H1 (cell line): ENCODE measurements at regions not wholly inside any gene's neighbourhood (a gene's known extent, or its start where the extent isn't known, plus 50 kb on each side); places are given as distances from the start of the nearest gene placed in this dataset.

Source experiments
- CTCF ChIA-PET: fragments of 300-600 bp; sonication (Branson Sonifier 250); formaldehyde crosslinking; loops from one replicate; lab custom pipeline; 2021; ENCODE audit not compliant: partially characterized antibody; lab: Charles Lee
- POLR2A ChIA-PET: fragments of 300-600 bp; sonication (Branson Sonifier 250); formaldehyde crosslinking; loops from one replicate; lab custom pipeline; 2021; ENCODE audit warnings: inconsistent platforms; ENCODE audit not compliant: partially characterized antibody; lab: Charles Lee
- DNase-seq, 2 experiments: peaks; one replicate each; pipeline versions ENCODE4 v3.0.0 to v3.0.0-alpha.2; 2010 to 2022; ENCODE audit warnings: low spot score in 2 of 2, low read depth in 1 of 2, mixed read lengths in 1 of 2
- FAIRE-seq: peaks from 2 replicates; lab custom pipeline; 2011; peaks lifted over from hg19 to GRCh38; lab: Jason Lieb, UNC
- H2AFZ ChIP-seq: 2 replicates; pipeline ENCODE4 v1.8.1; 2012; ENCODE audit warnings: low read length, inconsistent platforms
- H2AK5ac ChIP-seq: 2 replicates; pipeline ENCODE4 v1.6.1; 2013; ENCODE audit warnings: low read depth, low read length
- H2BK120ac ChIP-seq: replicated peaks from 2 replicates; pipeline ENCODE3; 2013; ENCODE audit warnings: low read depth, low read length, inconsistent platforms
- H2BK12ac ChIP-seq: 2 replicates; pipeline ENCODE4 v1.6.1; 2013; ENCODE audit warnings: low read depth, low read length
- H2BK15ac ChIP-seq: 2 replicates; pipeline ENCODE4 v1.6.1; 2013; ENCODE audit warnings: low read length
- H2BK20ac ChIP-seq: 2 replicates; pipeline ENCODE4 v1.6.1; 2013; ENCODE audit warnings: low read length
- H2BK5ac ChIP-seq: 2 replicates; pipeline ENCODE4 v1.6.1; 2013; ENCODE audit warnings: low read depth, low read length
- H3K14ac ChIP-seq: 2 replicates; pipeline ENCODE4 v1.6.1; 2013; ENCODE audit warnings: inconsistent platforms; ENCODE audit not compliant: insufficient read length
- H3K18ac ChIP-seq: 2 replicates; pipeline ENCODE4 v1.6.1; 2013; ENCODE audit warnings: low read length; ENCODE audit errors: extremely low read depth
- H3K23ac ChIP-seq: 2 replicates; pipeline ENCODE4 v1.6.1; 2013; ENCODE audit warnings: inconsistent platforms; ENCODE audit not compliant: insufficient read length
- H3K23me2 ChIP-seq: 2 replicates; pipeline ENCODE4 v1.6.1; 2013; ENCODE audit warnings: low read depth, low read length
- H3K27ac ChIP-seq: 2 replicates; pipeline ENCODE4 v1.6.1; 2011; ENCODE audit warnings: low read depth, low read length, inconsistent platforms
- H3K27me3 ChIP-seq, 4 experiments: replicated peaks in 1 of 4; 1 replicate in 1 of 4; 2 replicates in 3 of 4; pipeline versions ENCODE4 v1.6.1 to v1.8.1; 2011 to 2013; ENCODE audit warnings: low read length in 3 of 4, mild to moderate bottlenecking in 3 of 4, inconsistent platforms in 2 of 4, mixed read lengths in 2 of 4, moderate library complexity in 1 of 4; ENCODE audit not compliant: control insufficient read depth in 3 of 4, insufficient read depth in 3 of 4; ENCODE audit errors: extremely low read depth in 1 of 4
- H3K36me3 ChIP-seq, 4 experiments: 2 replicates each; pipeline versions ENCODE4 v1.6.1 to v1.8.1; 2011 to 2013; ENCODE audit warnings: mild to moderate bottlenecking in 4 of 4, low read length in 3 of 4, moderate library complexity in 2 of 4, control low read depth in 1 of 4, inconsistent platforms in 1 of 4; ENCODE audit not compliant: insufficient read depth in 4 of 4, control insufficient read depth in 2 of 4
- H3K4ac ChIP-seq: replicated peaks from 2 replicates; pipeline ENCODE3; 2013; ENCODE audit warnings: low read length, low read depth, mixed read lengths, inconsistent platforms; ENCODE audit not compliant: insufficient read length
- H3K4me1 ChIP-seq, 4 experiments: replicated peaks in 1 of 4; 1 replicate in 1 of 4; 2 replicates in 3 of 4; pipeline versions ENCODE4 v1.6.1 to v1.8.1; 2011 to 2013; ENCODE audit warnings: low read length in 3 of 4, inconsistent platforms in 2 of 4, mixed read lengths in 1 of 4; ENCODE audit not compliant: insufficient read depth in 4 of 4, control insufficient read depth in 3 of 4
- H3K4me2 ChIP-seq, 2 experiments: 2 replicates each; pipeline versions ENCODE4 v1.6.1 to v1.8.1; 2011 to 2013; ENCODE audit warnings: low read depth in 2 of 2, low read length in 2 of 2, control low read depth in 1 of 2, inconsistent platforms in 1 of 2, mild to moderate bottlenecking in 1 of 2; ENCODE audit not compliant: insufficient read depth in 1 of 2
- H3K4me3 ChIP-seq, 4 experiments: fragments of 200-600, 300-600 bp in 1 of 4; sonication (generic), shearing (Covaris generic), sonication (Bioruptor Twin) in 1 of 4; 2 replicates each; pipeline versions ENCODE4 v1.5.1 to v1.8.1; 2011 to 2016; ENCODE audit warnings: low read length in 4 of 4, low read depth in 3 of 4, control low read depth in 2 of 4, inconsistent platforms in 2 of 4, mild to moderate bottlenecking in 2 of 4, mixed read lengths in 1 of 4, moderate library complexity in 1 of 4; ENCODE audit not compliant: insufficient read depth in 2 of 4; ENCODE audit errors: extremely low read depth in 1 of 4
- H3K56ac ChIP-seq: replicated peaks from 2 replicates; pipeline ENCODE3; 2013; ENCODE audit warnings: low read depth, mild to moderate bottlenecking, mixed read lengths, low read length, inconsistent platforms; ENCODE audit not compliant: insufficient read length
- H3K79me1 ChIP-seq: 2 replicates; pipeline ENCODE4 v1.6.1; 2013; ENCODE audit warnings: low read depth, low read length, control low read depth
- H3K79me2 ChIP-seq, 2 experiments: 2 replicates each; pipeline versions ENCODE4 v1.6.1 to v1.8.1; 2012 to 2013; ENCODE audit warnings: low read length in 2 of 2, mild to moderate bottlenecking in 2 of 2, inconsistent platforms in 1 of 2; ENCODE audit not compliant: insufficient read depth in 2 of 2, control insufficient read depth in 1 of 2
- H3K9ac ChIP-seq, 4 experiments: replicated peaks in 1 of 4; 1 replicate in 1 of 4; 2 replicates in 3 of 4; pipeline versions ENCODE4 v1.6.1 to v1.8.1; 2011 to 2013; ENCODE audit warnings: low read depth in 3 of 4, low read length in 3 of 4, control low read depth in 2 of 4, mild to moderate bottlenecking in 2 of 4, moderate library complexity in 2 of 4, inconsistent platforms in 1 of 4; ENCODE audit errors: extremely low read depth in 1 of 4
- H3K9me3 ChIP-seq, 2 experiments: 2 replicates each; pipeline versions ENCODE4 v1.6.1 to v1.8.1; 2012 to 2013; ENCODE audit warnings: mild to moderate bottlenecking in 2 of 2, moderate library complexity in 2 of 2, control low read depth in 1 of 2, inconsistent platforms in 1 of 2, low read depth in 1 of 2, low read length in 1 of 2, mixed read lengths in 1 of 2; ENCODE audit not compliant: insufficient read depth in 2 of 2
- H4K20me1 ChIP-seq, 2 experiments: replicated peaks in 1 of 2; 2 replicates each; pipeline versions ENCODE3 to v1.8.1; 2011 to 2013; ENCODE audit warnings: inconsistent platforms in 2 of 2, low read length in 2 of 2, mild to moderate bottlenecking in 1 of 2; ENCODE audit not compliant: insufficient read depth in 2 of 2, control insufficient read depth in 1 of 2
- H4K5ac ChIP-seq: 2 replicates; pipeline ENCODE4 v1.6.1; 2013; ENCODE audit warnings: low read length, low read depth, mixed read lengths, inconsistent platforms; ENCODE audit not compliant: insufficient read length
- H4K8ac ChIP-seq: 2 replicates; pipeline ENCODE4 v1.8.0; 2013; ENCODE audit warnings: mild to moderate bottlenecking, moderate library complexity, low read length, inconsistent platforms; ENCODE audit not compliant: insufficient read depth; ENCODE audit errors: extremely low read depth
- H4K91ac ChIP-seq: replicated peaks from 2 replicates; pipeline ENCODE3; 2013; ENCODE audit warnings: low read length, mixed read lengths, inconsistent platforms; ENCODE audit not compliant: insufficient read length
- CEBPB ChIP-seq: IDR thresholded peaks from 2 replicates; pipeline ENCODE4 v1.6.1; 2012; ENCODE audit warnings: low read depth, low read length
- JUN ChIP-seq: IDR thresholded peaks from 2 replicates; pipeline ENCODE4 v1.6.1; 2011; ENCODE audit warnings: low read depth, mild to moderate bottlenecking, improper control_type of control experiment, low read length
- KDM4A ChIP-seq: IDR thresholded peaks from one replicate; pipeline ENCODE4 v1.7.1; 2012; ENCODE audit warnings: low read depth, mild to moderate bottlenecking, moderate library complexity, low read length, inconsistent platforms; ENCODE audit not compliant: severe bottlenecking
- RAD21 ChIP-seq, 2 experiments: IDR thresholded peaks in 1 of 2; conservative IDR thresholded peaks in 1 of 2; 2 replicates each; pipeline ENCODE4 v1.6.1; 2011; ENCODE audit warnings: low read depth in 2 of 2, low read length in 2 of 2, improper control_type of control experiment in 1 of 2, inconsistent platforms in 1 of 2, mild to moderate bottlenecking in 1 of 2, moderate library complexity in 1 of 2
- RNF2 ChIP-seq: fragments of 200-900, 300-1000 bp; sonication (generic); IDR thresholded peaks from 2 replicates; pipeline ENCODE4 v1.7.1; 2016; ENCODE audit warnings: borderline replicate concordance, low read depth, mild to moderate bottlenecking, antibody characterized with exemption, low read length; ENCODE audit not compliant: poor library complexity, severe bottlenecking; ENCODE audit errors: missing control alignments
- SAP30 ChIP-seq: fragments of 300-600 bp; sonication (generic); IDR thresholded peaks from 2 replicates; pipeline ENCODE4 v1.7.1; 2012; ENCODE audit warnings: low read length, moderate library complexity, mild to moderate bottlenecking, inconsistent platforms; ENCODE audit not compliant: insufficient read depth, insufficient replicate concordance
- SP4 ChIP-seq: IDR thresholded peaks from 2 replicates; pipeline ENCODE4 v1.6.1; 2012; ENCODE audit warnings: low read length, inconsistent platforms
- SUZ12 ChIP-seq: fragments of 200-600 bp; sonication (generic); IDR thresholded peaks from 2 replicates; pipeline ENCODE4 v1.6.1; 2012; ENCODE audit warnings: mild to moderate bottlenecking, inconsistent platforms, low read length, moderate library complexity, mixed read lengths
- TBP ChIP-seq: IDR thresholded peaks from 2 replicates; pipeline ENCODE4 v1.6.1; 2011; ENCODE audit warnings: low read depth, low read length, improper control_type of control experiment
- TEAD4 ChIP-seq: IDR thresholded peaks from 2 replicates; pipeline ENCODE4 v1.6.1; 2012; ENCODE audit warnings: low read depth, low read length, inconsistent platforms, mixed read lengths
- WGBS, 2 experiments: shearing (Covaris generic) in 1 of 2; methylation state at CpG; one replicate each; pipeline versions ENCODE4 v1.1.6 to v1.1.7; 2013 to 2015; ENCODE audit warnings: low lambda C conversion rate in 2 of 2, mixed read lengths in 2 of 2, inconsistent platforms in 1 of 2, low coverage in 1 of 2, missing lambda C conversion rate in 1 of 2; ENCODE audit not compliant: insufficient replicate concordance in 2 of 2, insufficient coverage in 1 of 2, insufficient read length in 1 of 2; ENCODE audit errors: extremely low coverage in 1 of 2, missing lambda C conversion rate in 1 of 2; 5-methylcytosine and 5-hydroxymethylcytosine counted together
- TF ChIP-seq, protein P1 (sequence below): IDR thresholded peaks from 2 replicates; pipeline ENCODE4 v1.6.1; 2012; ENCODE audit warnings: low read length, inconsistent platforms

DNA sequence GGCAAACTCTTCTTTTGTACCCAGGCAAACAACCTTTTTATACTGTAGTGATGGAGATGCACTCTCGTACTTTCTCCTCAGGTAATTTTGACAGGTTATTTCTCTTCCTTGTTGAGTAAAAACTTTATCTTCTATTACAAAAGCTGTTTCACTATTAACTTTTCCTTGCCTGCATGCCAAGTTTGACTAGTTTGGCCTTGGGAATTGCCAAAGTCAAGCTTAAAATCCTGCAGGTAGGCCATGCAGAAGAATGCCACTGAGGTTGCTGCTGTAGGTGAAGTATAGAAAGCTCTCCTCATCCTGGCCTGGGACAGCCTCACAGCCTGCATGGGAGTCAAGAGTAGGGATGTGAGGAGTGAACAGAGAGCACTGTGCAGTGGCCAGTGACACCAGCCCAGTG, 1293.5 kb upstream of the CHAC2 start:
- TF ChIP-seq CEBPB (no peak), TBP (no peak), JUN (no peak), KDM4A (no peak), SP4 (no peak), RAD21 (IDR thresholded peaks at IDR 0.05 in 1 of 2, conservative IDR thresholded peaks at IDR 0.05 in 1 of 2; ENCODE audit: low read depth in 2 of 2, low read length in 2 of 2) (no peak), SUZ12 (no peak), SAP30 (no peak), TEAD4 (no peak), RNF2 (no peak)
- TF ChIP-seq, protein P1, sequence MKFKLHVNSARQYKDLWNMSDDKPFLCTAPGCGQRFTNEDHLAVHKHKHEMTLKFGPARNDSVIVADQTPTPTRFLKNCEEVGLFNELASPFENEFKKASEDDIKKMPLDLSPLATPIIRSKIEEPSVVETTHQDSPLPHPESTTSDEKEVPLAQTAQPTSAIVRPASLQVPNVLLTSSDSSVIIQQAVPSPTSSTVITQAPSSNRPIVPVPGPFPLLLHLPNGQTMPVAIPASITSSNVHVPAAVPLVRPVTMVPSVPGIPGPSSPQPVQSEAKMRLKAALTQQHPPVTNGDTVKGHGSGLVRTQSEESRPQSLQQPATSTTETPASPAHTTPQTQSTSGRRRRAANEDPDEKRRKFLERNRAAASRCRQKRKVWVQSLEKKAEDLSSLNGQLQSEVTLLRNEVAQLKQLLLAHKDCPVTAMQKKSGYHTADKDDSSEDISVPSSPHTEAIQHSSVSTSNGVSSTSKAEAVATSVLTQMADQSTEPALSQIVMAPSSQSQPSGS: no peak
- TF ChIP-seq, all 59 proteins: peak for 0
- WGBS, 2 experiments: 90% methylated on average over 1 of the region's 1 CpG; no CpG with 5 or more reads in 1 of the 2 experiments

More for the DNA sequence above, 1293.5 kb upstream of the CHAC2 start:
- Histone ChIP-seq H3K79me1 (no peaks in the 10 kb centered on the region), H2BK12ac (no peak overlapping the region), H2BK120ac (no peak overlapping the region), H3K23me2 (no peaks in the 10 kb centered on the region), H3K4me1 (peaks cover 0 to 7% (median 0%) of the 10 kb centered on the region in 4 experiments; a peak in 3 of 7 replicates), H4K5ac (no peak overlapping the region), H3K36me3 (peaks cover 0 to 3% (median 0%) of the 10 kb centered on the region in 4 experiments; a peak in 1 of 8 replicates), H3K27ac (no peak overlapping the region), H4K91ac (peak overlapping the region; percentile 55), H4K8ac (no peak overlapping the region), H3K79me2 (no peaks in the 10 kb centered on the region), H3K9ac (no peak overlapping the region), H3K14ac (no peak overlapping the region), H2BK20ac (no peak overlapping the region), H3K9me3 (peaks cover 3 to 5% of the 10 kb centered on the region in 2 experiments; a peak in 2 of 4 replicates), H2AK5ac (no peak overlapping the region), H3K4ac (no peak overlapping the region), H2BK5ac (no peak overlapping the region), H4K20me1 (no peaks in the 10 kb centered on the region), H2BK15ac (no peak overlapping the region), H3K27me3 (no peaks in the 10 kb centered on the region), H3K56ac (no peak overlapping the region), H3K4me2 (no peak overlapping the region), H3K4me3 (no peak overlapping the region), H3K18ac (no peak overlapping the region), H2AFZ (no peak overlapping the region), H3K23ac (no peak overlapping the region)
- FAIRE-seq: no peak
- ChIA-PET CTCF (interaction anchor here (1.4 kb wide), 1 partner anchor 139 kb away, joined by 4 read pairs; no protein-coding TSS in a partner anchor), POLR2A (no interaction called here)
- DNase-seq: no peak
